Spleen (tissue), 11 donors: ENCODE measurements at regions not wholly inside any gene's neighbourhood (a gene's known extent, or its start where the extent isn't known, plus 50 kb on each side); places are given as distances from the start of the nearest gene placed in this dataset.

Source experiments
- DNase-seq: peaks from one replicate; pipeline ENCODE4 v3.0.0-alpha.2; 2020
- H3K27ac ChIP-seq, 8 donors: fragments of 200-600 bp; sonication (generic) in 7 of 8; 1 replicate in 4 of 8; 2 replicates in 4 of 8; pipeline versions ENCODE4 v1.5.0 to v1.8.0; 2016 to 2021; ENCODE audit warnings: inconsistent platforms in 4 of 8, mild to moderate bottlenecking in 4 of 8, moderate library complexity in 1 of 8
- H3K27me3 ChIP-seq, 7 donors: fragments of 200-600 bp; sonication (generic) in 6 of 7; replicated peaks in 1 of 7; 1 replicate in 4 of 7; 2 replicates in 3 of 7; pipeline versions ENCODE4 v1.5.0 to v1.8.0; 2016 to 2021; ENCODE audit warnings: inconsistent platforms in 3 of 7, mild to moderate bottlenecking in 1 of 7
- H3K36me3 ChIP-seq, 6 donors: fragments of 200-600 bp; sonication (generic) in 5 of 6; 1 replicate in 4 of 6; 2 replicates in 2 of 6; pipeline versions ENCODE4 v1.5.0 to v1.8.0; 2016 to 2021; ENCODE audit warnings: inconsistent platforms in 2 of 6
- H3K4me1 ChIP-seq, 6 donors: fragments of 200-600 bp; sonication (generic) in 5 of 6; 1 replicate in 3 of 6; 2 replicates in 3 of 6; pipeline versions ENCODE4 v1.5.0 to v1.8.0; 2016 to 2021; ENCODE audit warnings: inconsistent platforms in 3 of 6
- H3K4me3 ChIP-seq, 8 donors: fragments of 200-600 bp; sonication (generic) in 7 of 8; 1 replicate in 4 of 8; 2 replicates in 4 of 8; pipeline versions ENCODE4 v1.5.0 to v1.8.0; 2016 to 2021; ENCODE audit warnings: inconsistent platforms in 4 of 8, mild to moderate bottlenecking in 4 of 8, moderate library complexity in 2 of 8
- H3K9me3 ChIP-seq, 8 donors: fragments of 200-600 bp; sonication (generic) in 7 of 8; 1 replicate in 4 of 8; 2 replicates in 4 of 8; pipeline versions ENCODE4 v1.5.0 to v1.8.0; 2016 to 2021; ENCODE audit warnings: inconsistent platforms in 4 of 8
- CTCF ChIP-seq, 11 experiments: fragments of 200-600 bp in 7 of 11; fragments of 450-650 bp in 4 of 11; sonication (generic) in 4 of 11; IDR thresholded peaks in 8 of 11; conservative IDR thresholded peaks in 3 of 11; 1 replicate in 7 of 11; 2 replicates in 4 of 11; pipeline versions ENCODE4 v1.4.0 to v1.8.0; 2016 to 2021; ENCODE audit warnings: antibody characterized with exemption in 11 of 11, inconsistent platforms in 4 of 11, mild to moderate bottlenecking in 1 of 11
- POLR2A ChIP-seq, 3 donors: fragments of 450-650 bp; IDR thresholded peaks; one replicate each; pipeline ENCODE4 v1.5.1; 2017; ENCODE audit warnings: antibody characterized with exemption in 3 of 3, mild to moderate bottlenecking in 1 of 3
- POLR2AphosphoS5 ChIP-seq, 3 donors: sonication (generic); formaldehyde crosslinking; IDR thresholded peaks; one replicate each; pipeline ENCODE4 v1.5.1; 2017; ENCODE audit warnings: antibody characterized with exemption in 3 of 3
- WGBS, 5 donors: extraction: QIAGEN DNeasy Blood & Tissue Kit in 3 of 5; methylation state at CpG; one replicate each; pipeline versions ENCODE4 v1.1.5 to v1.1.7; 2013 to 2018; 5-methylcytosine and 5-hydroxymethylcytosine counted together
- intact Hi-C: fragments of 100-400 bp; cut with DNase I; formaldehyde crosslinking; loops from one replicate; pipeline ENCODE4 v1.15.0; 2023; ENCODE audit warnings: low total_unique reads
- donor health status: healthy with polysubstance abuse.
- donor health status: DM: no; HTN: no; CAD: no; lungs with moderate emphysema.
- donor health status: DM: no; HTN: no; CAD: no.
- donor health status: Bipolar disorder and iron deficiency.
- donor health status: healthy.
- donor health status: DM: no; HTN: no; CAD: no.
- donor health status: DM: yes; HTN: yes; CAD: no.

GRCh38 chr2:204223046-204223445, 286.5 kb downstream of the ICOS start:
- no peaks in the 10 kb centered on the region for H3K4me1 ChIP-seq
- 85 to 90% (median 88%) methylated on average over 5 to 6 of the region's 6 CpGs for WGBS, 5 donors
- no peak overlapping the region for H3K4me3 ChIP-seq
- intact Hi-C loops: no loop called here
- DNase-seq: no peak
- no peak overlapping the region for H3K27ac ChIP-seq
- peaks cover 0 to 17% (median 0%) of the 10 kb centered on the region in 7 donors for H3K27me3 ChIP-seq
- H3K36me3 ChIP-seq: no peaks in the 10 kb centered on the region
- TF ChIP-seq POLR2AphosphoS5 (IDR thresholded peaks at IDR 0.05) (no peak), CTCF (IDR thresholded peaks at IDR 0.05 in 8 of 11, conservative IDR thresholded peaks at IDR 0.05 in 3 of 11) (no peak), POLR2A (IDR thresholded peaks at IDR 0.05) (no peak)
- H3K9me3 ChIP-seq: peaks cover 0 to 8% (median under 1%) of the 10 kb centered on the region in 8 donors

DNA sequence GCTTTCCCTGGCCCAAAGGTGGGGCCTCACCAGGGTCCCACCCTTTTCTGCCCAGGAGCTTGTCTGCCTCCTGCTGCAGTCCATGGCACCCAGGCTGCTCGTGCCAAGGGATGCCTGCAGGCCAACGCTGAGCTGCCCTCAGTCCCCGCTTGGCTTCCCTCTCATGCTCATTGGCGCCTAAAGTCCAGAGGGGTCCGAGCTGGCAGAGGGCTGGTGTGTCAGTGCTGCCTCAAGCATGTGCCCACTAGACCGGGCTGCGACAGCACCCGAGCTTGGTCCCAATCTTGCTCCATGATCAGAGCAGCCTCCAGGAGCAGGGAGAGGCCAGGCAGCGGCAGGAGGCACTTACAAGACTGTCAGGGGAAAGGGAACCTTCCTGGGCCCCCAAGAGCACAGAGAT, 287.0 kb downstream of the ICOS start:
- Histone ChIP-seq H3K4me1 (no peaks in the 10 kb centered on the region), H3K36me3 (no peaks in the 10 kb centered on the region), H3K4me3 (no peak overlapping the region), H3K9me3 (peaks cover 0 to 4% (median 0%) of the 10 kb centered on the region in 8 donors), H3K27ac (no peak overlapping the region), H3K27me3 (peaks cover 0 to 17% (median 0%) of the 10 kb centered on the region in 7 donors)
- intact Hi-C loops: no loop called here
- WGBS, 5 donors: 84 to 98% (median 86%) methylated on average over 7 to 9 of the region's 9 CpGs
- no peak for DNase-seq
- TF ChIP-seq CTCF (IDR thresholded peaks at IDR 0.05 in 8 of 11, conservative IDR thresholded peaks at IDR 0.05 in 3 of 11) (no peak), POLR2AphosphoS5 (IDR thresholded peaks at IDR 0.05) (no peak), POLR2A (IDR thresholded peaks at IDR 0.05) (no peak)

DNA sequence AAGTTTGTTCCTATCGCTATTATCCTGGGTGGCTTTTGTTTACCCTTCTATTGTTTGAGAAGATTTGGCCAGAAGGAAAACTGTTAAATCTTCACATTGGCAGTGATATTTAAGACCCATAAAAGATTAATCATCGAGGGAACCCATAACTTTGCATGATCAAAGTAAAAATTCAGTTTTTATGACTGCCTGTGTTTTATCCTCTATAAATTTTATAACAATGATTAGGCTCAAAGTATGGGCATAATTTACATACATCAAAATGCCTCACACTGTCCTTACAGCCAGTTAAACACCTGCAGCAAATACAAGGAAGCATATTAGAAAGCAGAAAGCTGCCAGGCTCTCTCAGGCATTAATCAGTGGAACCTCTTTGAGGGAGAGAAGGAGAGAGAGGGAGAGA, 289.1 kb downstream of the ICOS start:
- H3K9me3 ChIP-seq: no peaks in the 10 kb centered on the region
- H3K4me3 ChIP-seq: no peak overlapping the region
- H3K27me3 ChIP-seq: peaks cover 0 to 17% (median 0%) of the 10 kb centered on the region in 7 donors
- H3K36me3 ChIP-seq: no peaks in the 10 kb centered on the region
- intact Hi-C loops: no loop called here
- TF ChIP-seq CTCF (IDR thresholded peaks at IDR 0.05 in 8 of 11, conservative IDR thresholded peaks at IDR 0.05 in 3 of 11) (no peak), POLR2A (IDR thresholded peaks at IDR 0.05) (no peak), POLR2AphosphoS5 (IDR thresholded peaks at IDR 0.05) (no peak)
- WGBS, 5 donors: 79 to 91% (median 82%) methylated on average over 2 of the region's 2 CpGs
- H3K4me1 ChIP-seq: no peaks in the 10 kb centered on the region
- no peak for DNase-seq
- no peak overlapping the region for H3K27ac ChIP-seq

- intact Hi-C loops: no loop called here
- no peaks in the 10 kb centered on the region for H3K9me3 ChIP-seq
- WGBS, 5 donors: 82 to 90% (median 82%) methylated on average over 9 of the region's 9 CpGs
- H3K4me3 ChIP-seq: no peak overlapping the region
- no peaks in the 10 kb centered on the region for H3K4me1 ChIP-seq
- peaks cover 0 to 17% (median 0%) of the 10 kb centered on the region in 7 donors for H3K27me3 ChIP-seq
- no peak for TF ChIP-seq CTCF (IDR thresholded peaks at IDR 0.05 in 8 of 11, conservative IDR thresholded peaks at IDR 0.05 in 3 of 11)
- no peak for TF ChIP-seq POLR2A (IDR thresholded peaks at IDR 0.05)
- no peak for TF ChIP-seq POLR2AphosphoS5 (IDR thresholded peaks at IDR 0.05)
- H3K27ac ChIP-seq: no peak overlapping the region
- H3K36me3 ChIP-seq: no peaks in the 10 kb centered on the region
- no peak for DNase-seq
Measured at GRCh38 chr2:204226305-204226880, 289.8 kb downstream of the ICOS start.
